ENCODE measurements at regions not wholly inside any gene's neighbourhood (a gene's known extent, or its start where the extent isn't known, plus 50 kb on each side); places are given as distances from the start of the nearest gene placed in this dataset.
A peak's percentile ranks its signal among the peaks of the same experiment; 100 is the strongest.

DNA sequence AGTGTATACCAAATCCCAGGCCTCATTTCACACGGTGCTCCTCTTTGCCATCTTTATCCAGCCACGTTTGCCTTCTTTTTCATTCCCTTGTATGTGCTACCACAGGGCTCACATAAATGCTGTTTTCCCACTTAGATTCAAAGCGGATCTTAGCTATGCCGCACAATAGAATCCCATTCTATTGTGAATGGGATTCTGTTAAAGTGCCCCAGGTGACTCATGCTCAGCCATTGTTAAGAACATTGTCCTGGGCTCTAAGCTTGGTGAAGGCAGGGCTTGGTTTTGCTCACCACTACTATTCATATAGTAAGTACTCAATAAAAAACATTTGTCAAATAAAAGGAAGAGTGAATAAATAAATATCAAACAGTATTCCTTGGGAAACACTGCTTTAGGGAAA lies 72.3 kb upstream of the PHYHIPL start:
- DNase-seq, result peak; percentile 8
- Histone ChIP-seq H3K4me3 (ENCODE audit: insufficient read depth, low read depth, low read length) (no peak overlapping the region), H3K36me3 (replicated peaks; ENCODE audit: control insufficient read depth, insufficient read depth, low read length) (no peaks in the 10 kb centered on the region), H3K27me3 (ENCODE audit: control insufficient read depth, insufficient read depth, low read length) (no peaks in the 10 kb centered on the region)

DNA sequence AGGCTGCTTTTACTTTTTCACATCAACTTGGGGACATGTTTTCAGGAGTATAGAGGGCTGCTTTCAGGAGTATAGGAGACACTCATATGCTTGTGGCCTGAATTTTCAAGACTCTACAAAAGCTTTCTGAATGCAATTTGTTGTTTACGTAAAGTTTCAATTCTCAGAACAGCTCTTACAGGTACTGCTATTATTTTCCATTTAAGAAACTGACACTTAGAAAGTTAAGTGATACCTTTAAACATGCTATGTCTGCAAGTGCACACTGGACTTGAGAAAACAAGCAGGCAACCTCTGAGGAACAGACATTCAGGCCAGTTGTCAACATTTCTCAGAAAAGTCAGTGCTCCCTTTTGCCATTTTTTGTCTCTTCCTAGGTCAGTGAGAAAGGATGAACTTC lies 70.0 kb upstream of the PHYHIPL start:
- no peaks in the 10 kb centered on the region for H3K27me3 ChIP-seq (ENCODE audit: control insufficient read depth, insufficient read depth, low read length)
- no peak overlapping the region for H3K4me3 ChIP-seq (ENCODE audit: insufficient read depth, low read depth, low read length)
- DNase-seq, result no peak
- no peaks in the 10 kb centered on the region for H3K36me3 ChIP-seq (replicated peaks; ENCODE audit: control insufficient read depth, insufficient read depth, low read length)

DNA sequence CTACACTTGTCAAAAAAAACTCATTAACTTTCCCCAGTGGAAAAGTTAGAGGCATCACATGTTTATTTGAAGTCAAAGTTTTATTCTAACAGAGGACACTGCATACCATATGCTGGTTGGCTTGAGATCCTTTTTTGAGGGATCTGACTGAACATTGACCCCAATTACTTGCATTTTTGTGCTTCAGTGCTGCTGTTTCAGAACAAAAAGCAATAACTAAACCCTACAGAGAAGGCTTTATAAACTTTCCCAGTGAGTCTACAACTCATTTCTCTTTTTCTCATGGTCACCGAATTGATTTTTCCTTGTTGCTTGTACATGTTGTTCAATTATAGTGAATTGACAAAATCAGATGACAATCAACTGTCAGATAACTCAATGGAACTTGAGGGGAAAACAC lies 69.3 kb upstream of the PHYHIPL start:
- Histone ChIP-seq H3K4me3 (ENCODE audit: insufficient read depth, low read depth, low read length) (no peak overlapping the region), H3K27me3 (ENCODE audit: control insufficient read depth, insufficient read depth, low read length) (no peaks in the 10 kb centered on the region), H3K36me3 (replicated peaks; ENCODE audit: control insufficient read depth, insufficient read depth, low read length) (no peaks in the 10 kb centered on the region)
- no peak for DNase-seq

DNA sequence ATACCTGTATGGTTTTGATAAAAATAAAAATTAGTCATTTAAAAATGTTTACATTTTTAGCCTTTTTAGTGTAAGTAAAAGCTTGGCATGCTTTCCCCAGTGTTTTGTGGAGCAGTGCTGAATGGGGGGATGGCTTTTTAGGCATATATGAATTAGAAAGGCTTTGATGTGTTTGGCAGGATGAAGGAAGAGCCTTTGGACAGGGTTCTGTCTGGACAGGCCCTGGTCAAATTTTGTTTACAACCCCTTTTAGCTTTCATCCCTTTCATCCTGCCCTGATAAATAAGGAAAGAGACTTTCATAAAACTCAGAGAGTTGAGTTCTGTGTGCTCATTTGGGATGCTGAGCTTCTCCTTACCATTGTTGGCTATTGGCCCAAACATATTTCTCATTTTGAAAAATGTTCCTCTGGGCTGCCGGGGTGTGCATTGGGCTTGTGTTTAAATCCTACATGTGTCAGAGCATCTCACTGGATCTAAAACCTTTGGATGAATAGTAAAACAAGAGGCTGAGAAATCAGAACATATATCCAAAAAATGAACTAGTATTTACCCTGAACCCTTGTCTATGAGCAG lies 68.1 kb upstream of the PHYHIPL start:
- no peaks in the 10 kb centered on the region for H3K36me3 ChIP-seq (replicated peaks; ENCODE audit: control insufficient read depth, insufficient read depth, low read length)
- no peak for DNase-seq
- H3K4me3 ChIP-seq (ENCODE audit: insufficient read depth, low read depth, low read length), result no peak overlapping the region
- no peaks in the 10 kb centered on the region for H3K27me3 ChIP-seq (ENCODE audit: control insufficient read depth, insufficient read depth, low read length)

DNA sequence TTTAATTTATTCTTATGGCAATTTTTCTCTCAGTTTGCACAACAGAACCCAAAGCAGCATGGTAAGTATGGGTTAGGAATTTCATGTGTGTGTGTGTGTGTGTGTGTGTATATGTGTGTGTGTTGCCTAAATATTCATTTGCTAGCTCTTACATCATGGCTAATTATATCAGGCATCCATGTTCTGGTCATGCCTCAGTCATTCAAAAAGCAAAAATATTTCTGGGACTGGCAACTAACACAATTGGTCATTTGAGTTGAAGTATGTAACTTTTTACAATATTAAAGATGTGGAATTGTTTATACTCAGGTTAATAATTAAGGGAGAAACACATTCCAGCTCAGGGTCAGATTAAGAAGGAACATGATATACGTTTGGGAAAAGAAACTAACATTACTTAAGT lies 67.6 kb upstream of the PHYHIPL start:
- Histone ChIP-seq H3K4me3 (ENCODE audit: insufficient read depth, low read depth, low read length) (no peak overlapping the region), H3K27me3 (ENCODE audit: control insufficient read depth, insufficient read depth, low read length) (no peaks in the 10 kb centered on the region), H3K36me3 (replicated peaks; ENCODE audit: control insufficient read depth, insufficient read depth, low read length) (no peaks in the 10 kb centered on the region)
- no peak for DNase-seq

DNA sequence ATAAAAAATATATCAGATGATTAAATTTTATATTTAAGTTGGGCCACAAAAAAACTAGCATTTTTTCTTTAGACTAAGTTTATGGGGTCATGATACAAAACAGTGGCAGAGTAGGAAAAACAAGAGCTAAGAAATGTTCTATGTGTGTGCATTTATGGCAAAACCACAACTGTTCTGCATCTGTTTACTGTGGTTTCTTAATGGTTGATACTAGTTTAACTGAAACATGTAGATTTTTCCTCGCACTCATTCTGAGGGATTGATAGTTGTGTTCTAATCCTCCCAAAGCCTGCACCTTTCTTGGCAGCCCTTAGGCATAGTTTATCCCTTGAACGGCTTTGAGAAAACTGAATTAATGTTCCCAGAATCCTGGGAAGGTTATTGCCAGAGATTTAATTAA lies 66.6 kb upstream of the PHYHIPL start:
- DNase-seq, result no peak
- no peak overlapping the region for H3K4me3 ChIP-seq (ENCODE audit: insufficient read depth, low read depth, low read length)
- H3K36me3 ChIP-seq (replicated peaks; ENCODE audit: control insufficient read depth, insufficient read depth, low read length), result no peaks in the 10 kb centered on the region
- H3K27me3 ChIP-seq (ENCODE audit: control insufficient read depth, insufficient read depth, low read length), result no peaks in the 10 kb centered on the region

DNA sequence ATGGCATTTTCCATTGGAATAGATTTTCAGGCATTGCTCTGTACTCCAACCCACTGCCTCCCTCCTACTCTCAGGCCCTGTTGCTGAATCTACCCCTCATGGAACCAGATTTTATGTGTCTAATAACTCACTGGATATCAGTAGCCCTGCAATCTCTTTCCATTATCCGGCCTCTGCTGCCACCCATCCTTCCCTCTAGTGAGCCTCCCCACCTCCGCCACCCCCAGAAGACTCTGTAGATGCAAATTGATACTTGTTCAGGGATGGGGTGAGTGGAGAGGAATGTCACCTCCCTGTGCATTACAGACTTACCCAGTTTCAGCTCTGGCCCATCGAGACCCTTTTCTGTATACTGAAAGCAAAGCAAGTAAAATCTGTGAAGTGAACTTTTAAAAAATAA lies 52.3 kb upstream of the PHYHIPL start:
- Histone ChIP-seq H3K27me3 (ENCODE audit: control insufficient read depth, insufficient read depth, low read length) (no peaks in the 10 kb centered on the region), H3K36me3 (replicated peaks; ENCODE audit: control insufficient read depth, insufficient read depth, low read length) (no peaks in the 10 kb centered on the region), H3K4me3 (ENCODE audit: insufficient read depth, low read depth, low read length) (no peak overlapping the region)
- DNase-seq, result no peak

DNA sequence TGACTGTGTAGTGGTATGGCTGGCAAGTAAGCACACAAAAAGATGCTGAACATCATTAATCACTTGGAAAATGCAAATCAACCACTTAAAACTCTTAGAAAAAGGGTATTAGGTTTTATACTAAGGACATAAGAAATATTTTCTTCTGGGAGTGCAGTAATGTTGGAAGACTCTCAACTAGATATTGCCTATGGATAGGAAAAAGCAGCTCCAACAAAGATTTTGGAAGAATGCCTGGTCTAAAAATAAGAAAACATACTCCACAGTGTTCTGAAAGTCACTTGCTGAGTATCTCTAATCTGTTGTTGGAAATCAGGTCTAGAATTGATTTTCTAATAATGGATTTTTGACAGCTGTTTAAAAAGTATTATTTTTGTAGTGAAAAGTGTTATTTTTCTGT lies 50.8 kb upstream of the PHYHIPL start:
- H3K4me3 ChIP-seq (ENCODE audit: insufficient read depth, low read depth, low read length), result no peak overlapping the region
- DNase-seq, result no peak
- no peaks in the 10 kb centered on the region for H3K36me3 ChIP-seq (replicated peaks; ENCODE audit: control insufficient read depth, insufficient read depth, low read length)
- no peaks in the 10 kb centered on the region for H3K27me3 ChIP-seq (ENCODE audit: control insufficient read depth, insufficient read depth, low read length)

DNA sequence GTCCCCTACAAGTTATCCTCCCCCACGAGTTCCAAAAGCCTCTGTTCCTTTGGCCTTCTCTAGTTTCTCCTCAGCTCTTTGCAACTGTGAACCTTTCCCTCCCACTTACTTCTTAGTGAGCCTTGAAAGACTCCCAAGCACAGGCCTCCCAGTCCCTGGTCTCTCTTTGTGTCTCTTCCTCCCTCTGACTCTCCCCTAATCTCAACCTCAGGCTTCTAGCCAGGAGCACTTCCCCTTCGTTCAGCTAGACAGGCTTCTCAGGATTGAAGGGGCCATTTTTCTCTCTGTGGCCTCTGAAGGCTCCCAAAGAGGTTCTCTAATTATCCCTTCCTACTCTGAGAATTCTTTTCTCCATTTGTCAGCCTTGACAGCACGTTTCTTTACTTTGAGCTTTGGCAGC lies 50.2 kb upstream of the PHYHIPL start:
- DNase-seq, result no peak
- H3K36me3 ChIP-seq (replicated peaks; ENCODE audit: control insufficient read depth, insufficient read depth, low read length), result no peaks in the 10 kb centered on the region
- no peaks in the 10 kb centered on the region for H3K27me3 ChIP-seq (ENCODE audit: control insufficient read depth, insufficient read depth, low read length)
- H3K4me3 ChIP-seq (ENCODE audit: insufficient read depth, low read depth, low read length), result no peak overlapping the region
